HG02981 (cell line): ENCODE measurements at regions not wholly inside any gene's neighbourhood (a gene's known extent, or its start where the extent isn't known, plus 50 kb on each side); places are given as distances from the start of the nearest gene placed in this dataset.

Experiments used
- ATAC-seq: cut with Tn5 transposase; IDR thresholded peaks from one replicate; pipeline ENCODE4 v1.9.1; 2021; ENCODE audit warnings: mild to moderate bottlenecking, moderate library complexity; ENCODE audit not compliant: unreplicated experiment

DNA sequence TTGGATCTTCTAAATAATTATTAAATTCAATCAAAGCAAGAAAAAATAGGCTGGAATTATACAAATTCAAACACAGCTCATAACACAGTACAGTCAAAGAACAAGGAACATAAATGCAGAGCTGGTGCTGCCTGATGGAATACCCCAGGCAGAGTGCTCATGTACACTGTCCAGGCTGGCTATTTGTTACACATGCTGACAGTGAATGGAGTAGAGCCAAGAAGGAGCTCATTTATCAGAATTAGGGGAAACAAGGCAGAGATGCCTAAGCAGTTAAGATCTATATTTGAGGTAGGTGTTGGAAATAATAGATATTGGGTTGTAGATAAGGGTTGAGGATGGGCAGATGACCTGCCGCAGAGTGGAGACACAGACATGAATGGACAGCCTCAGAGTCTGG is 788.2 kb upstream of the ARPP21 start:
- ATAC-seq: no peak

DNA sequence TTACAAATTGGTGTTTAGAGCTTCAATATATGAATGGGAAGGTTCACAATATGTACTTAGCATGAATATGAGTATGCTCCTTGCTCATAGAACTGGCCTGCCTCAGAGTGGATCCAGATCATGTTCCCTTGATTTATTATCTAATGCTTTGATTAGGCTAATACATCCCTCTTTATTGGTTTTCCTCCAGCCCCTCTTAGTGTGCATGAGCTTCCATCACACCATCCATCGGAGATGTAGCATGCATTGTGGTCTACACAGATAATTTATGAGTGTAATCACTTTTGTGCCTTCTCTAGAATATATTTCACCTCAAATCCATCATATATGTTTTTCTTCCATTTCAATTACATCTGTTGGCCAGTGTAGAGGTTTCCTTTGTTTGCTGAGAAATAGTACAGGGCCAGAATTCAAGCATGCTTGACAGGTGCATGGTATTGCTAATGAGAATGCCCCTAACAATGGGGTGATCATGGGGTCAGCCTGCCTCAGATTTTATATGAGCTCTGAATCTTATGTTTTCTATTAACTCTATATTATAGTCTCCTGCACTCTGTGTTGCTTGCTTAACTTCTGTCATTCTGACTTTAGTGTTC is 786.4 kb upstream of the ARPP21 start:
- ATAC-seq: no peak

GRCh38 chr3:34856081-34856947 is 783.0 kb upstream of the ARPP21 start:
- no peak for ATAC-seq

DNA sequence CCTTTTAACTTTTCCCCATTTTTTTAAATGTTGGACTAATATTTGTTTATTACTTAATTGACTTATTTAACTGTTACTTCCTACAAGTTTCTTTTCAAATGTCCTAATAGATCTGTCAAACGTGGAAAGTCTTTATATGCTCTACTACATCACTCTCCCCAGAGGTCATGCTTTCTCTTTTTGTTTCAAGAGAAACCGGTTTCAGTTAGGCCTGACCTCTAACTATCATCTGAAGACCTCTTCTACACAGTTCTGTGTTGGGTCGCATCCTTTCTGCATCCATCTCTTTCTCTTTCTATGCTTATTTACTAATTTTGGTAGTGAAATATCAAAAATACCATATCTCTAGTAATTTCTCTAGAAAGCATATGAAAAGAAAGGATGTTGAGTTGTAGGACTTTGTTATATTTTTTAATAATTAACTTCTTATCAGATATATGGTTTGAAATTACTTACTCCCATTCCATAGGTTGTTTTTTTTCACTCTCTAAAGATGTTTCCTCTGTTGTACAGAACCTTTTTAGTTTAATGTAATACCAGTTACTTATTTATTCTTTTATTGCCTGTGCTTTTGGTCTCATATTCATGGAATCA is 781.2 kb upstream of the ARPP21 start:
- ATAC-seq: peak; percentile 69

DNA sequence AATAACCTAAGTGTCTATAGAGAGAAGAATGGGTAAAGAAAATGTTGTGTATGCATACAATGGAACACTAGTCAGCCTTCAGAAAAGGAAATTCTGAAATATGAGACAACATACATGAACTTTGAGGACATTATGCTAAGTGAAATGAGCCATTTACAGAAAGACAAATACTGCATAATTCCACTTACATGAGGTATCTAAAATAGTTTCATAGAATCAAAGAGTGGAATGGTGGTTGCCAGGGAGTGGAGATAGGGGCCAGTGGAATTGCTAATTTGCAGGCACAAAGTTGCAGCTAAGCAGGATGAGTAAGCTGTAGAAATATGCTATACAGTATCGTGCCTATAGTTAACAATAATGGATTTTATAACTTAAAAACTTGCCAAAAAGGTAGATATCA is 779.6 kb upstream of the ARPP21 start:
- ATAC-seq: no peak

DNA sequence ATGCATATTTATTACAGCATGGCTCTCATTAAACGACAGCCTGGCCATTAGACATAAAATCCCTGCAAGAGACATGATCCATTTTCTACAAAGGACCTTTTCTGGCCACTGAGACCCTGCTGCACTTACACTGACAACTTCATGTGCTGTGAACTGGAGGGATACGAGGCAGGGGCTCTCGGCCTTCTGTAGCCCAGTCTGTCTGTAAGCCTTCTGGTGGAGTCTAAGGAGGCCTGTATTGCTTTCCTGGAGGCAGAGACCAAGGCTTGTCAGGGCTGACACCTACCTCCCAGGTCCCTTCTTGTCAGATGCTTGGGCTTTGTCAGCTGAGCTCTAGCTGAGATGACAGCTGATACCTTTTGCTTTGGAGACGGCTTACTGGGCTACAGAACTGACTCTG is 776.9 kb upstream of the ARPP21 start:
- ATAC-seq: no peak

GRCh38 chr3:34863485-34863884 is 775.8 kb upstream of the ARPP21 start:
- no peak for ATAC-seq

DNA sequence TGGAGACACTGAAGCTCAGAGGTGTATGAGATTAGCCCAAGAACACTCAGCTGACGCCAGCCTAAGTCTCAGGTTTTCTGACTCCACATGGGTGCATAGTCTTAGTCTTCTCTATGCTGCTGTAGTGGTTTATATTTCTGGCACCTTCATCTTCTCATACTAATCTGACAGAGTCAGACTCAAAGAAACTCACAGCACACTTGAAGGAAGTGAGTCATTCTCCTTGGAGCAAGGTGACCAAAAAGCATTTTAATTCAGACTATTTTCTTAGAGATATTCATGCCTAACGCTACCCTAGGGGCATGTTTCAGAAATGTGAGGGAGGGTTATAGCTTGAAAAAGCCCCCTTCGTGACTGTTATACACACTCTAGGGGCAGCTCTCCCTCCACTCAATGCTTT is 775.3 kb upstream of the ARPP21 start:
- ATAC-seq: no peak

GRCh38 chr3:34865346-34865745 is 774.0 kb upstream of the ARPP21 start:
- no peak for ATAC-seq

DNA sequence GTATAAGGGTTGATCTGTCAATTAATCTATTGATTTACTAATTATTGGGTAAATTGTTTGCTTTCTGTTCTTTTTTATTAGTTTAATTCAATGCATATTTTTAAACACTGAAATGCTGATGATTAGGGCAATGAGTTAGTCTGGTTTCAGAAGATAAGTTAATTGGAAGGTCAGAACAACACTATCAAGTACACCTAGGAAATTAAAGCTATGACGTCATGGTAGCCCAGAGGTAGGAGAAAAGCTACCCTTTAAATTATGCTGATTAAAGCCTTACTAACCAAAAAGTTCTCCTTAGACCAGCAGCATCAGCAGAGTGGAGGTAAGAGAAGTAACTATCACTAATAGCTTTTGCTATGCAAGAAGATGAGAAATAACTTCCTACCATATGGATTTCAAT is 770.4 kb upstream of the ARPP21 start:
- no peak for ATAC-seq

DNA sequence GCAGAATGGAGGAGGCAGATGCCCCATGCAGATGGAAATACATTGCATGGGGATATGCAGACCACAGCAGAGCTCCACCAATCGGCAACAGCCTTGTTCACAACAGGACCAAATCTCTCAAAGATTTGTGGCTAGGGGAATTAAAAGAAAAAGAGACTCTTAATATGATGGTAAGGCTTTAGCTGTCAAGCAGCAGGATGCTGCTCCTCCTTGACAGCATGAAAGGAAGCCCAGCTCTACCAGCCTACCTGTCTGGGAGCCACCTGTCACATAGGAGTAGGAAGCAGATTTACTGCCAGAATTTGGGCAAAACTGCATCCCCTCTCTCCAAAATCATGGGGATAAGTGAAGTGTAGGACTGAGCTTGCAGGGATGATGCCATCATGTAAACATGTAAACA is 769.6 kb upstream of the ARPP21 start:
- no peak for ATAC-seq

DNA sequence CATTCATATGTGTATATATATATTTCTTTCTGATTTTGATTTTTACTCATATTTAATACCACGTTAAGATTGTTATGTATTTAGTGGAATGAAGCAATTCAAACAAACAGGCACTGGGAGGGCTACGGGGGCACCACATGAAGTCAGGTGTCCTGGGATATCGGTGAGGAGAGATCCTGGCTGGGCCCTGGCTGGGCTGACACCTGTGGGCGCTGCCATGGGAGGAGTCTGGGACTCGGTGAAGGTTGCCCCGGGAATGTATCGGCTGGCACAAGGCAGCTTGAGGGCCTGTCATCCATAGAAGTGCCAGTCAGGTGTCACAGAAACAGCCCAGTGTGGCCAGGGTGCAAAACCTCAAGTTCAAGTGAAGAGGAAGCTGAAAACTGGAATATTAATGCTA is 766.9 kb upstream of the ARPP21 start:
- no peak for ATAC-seq

GRCh38 chr3:34876997-34877396 is 762.3 kb upstream of the ARPP21 start:
- ATAC-seq: no peak

DNA sequence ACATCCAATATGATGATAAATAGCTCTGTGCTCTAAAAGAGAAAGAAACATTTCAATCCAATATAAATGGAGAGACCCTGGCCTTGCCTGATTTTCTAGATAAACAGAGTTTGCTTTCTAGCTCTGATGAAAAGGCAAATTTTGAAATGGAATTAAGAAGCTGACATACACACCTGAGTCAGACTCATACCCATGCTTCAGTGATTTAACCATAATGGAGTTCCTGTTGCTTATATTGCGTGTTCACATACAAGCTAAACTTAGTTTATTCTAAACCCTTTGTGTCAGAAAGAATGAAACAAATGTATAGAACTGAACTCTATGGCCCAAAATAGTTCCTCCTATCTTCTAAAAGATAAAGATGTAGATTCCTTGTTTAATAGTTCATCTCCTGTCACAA is 760.8 kb upstream of the ARPP21 start:
- ATAC-seq: peak; percentile 37

DNA sequence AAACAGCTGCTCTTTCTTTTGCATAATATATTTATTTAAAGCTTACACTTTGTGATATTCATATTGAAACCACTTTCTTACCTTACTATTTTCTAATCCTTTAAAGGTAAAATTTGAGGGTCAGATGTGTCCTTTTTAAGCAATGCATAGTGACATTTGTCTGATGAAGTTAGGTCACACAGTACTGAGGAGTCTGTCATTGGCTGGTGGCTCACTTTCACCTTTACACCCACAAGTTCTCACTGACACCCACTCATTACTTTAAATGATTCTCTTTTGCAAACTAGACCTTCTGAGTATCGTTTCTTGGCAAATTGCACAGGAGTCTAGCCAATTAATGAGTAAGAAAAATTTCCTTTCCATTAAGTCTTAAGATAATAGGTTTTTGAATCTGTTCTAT is 758.3 kb upstream of the ARPP21 start:
- no peak for ATAC-seq

DNA sequence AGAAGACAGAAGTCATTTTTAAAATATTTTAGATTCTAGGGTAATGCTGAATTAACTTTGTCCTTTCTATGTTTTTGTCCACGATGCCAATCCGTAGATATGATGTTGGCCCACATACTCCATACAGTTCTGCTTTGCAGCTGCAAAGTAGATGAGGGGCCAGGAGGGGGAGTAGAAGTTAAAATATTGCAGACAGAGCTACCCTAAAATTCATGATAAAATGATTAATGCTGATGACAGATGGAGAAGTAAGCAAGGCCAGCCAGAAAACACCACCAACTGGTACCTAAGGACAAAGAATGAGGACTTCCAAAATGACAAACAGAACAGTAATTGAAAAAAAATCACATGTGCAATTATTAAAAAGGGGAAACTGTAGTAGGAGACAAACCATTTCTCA is 756.6 kb upstream of the ARPP21 start:
- ATAC-seq: no peak

DNA sequence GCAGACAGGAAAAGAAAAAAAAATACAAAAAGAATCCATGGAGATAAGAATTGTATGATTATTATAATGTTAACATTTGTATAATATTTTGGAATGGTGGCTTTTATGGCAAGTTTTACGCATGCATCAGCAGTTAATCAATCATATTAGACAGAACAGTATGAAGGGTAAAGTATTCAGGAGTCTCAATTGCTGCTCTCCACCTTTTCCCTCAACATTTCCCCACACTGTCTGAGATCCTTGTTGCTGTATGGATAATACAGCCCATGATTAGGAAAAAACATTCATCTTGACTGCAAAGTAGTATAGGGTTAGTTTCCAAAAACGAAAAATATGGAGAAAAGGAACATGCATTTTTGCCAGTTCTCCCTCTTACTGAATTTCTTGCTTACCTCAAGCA is 755.3 kb upstream of the ARPP21 start:
- no peak for ATAC-seq

DNA sequence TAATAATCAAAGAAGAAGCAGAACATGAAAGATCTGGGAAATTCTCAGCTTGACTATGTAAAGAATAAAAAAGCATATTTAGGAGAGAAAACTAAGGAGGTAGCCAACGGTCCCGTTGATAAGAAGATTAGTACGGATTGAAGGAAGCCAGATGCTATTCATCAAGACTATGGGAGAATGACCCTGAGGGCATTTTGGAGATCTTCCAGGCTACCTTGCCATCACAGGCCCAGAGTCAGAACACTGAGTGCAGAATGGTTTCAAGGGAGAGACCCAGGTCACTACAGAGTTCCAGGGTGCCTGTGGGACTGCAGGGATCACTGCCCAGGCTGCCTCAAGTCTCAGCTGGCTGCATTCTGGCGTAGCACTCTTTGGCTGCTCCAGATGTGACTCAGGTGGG is 752.9 kb upstream of the ARPP21 start:
- ATAC-seq: no peak

- no peak for ATAC-seq
Observed at GRCh38 chr3:34889641-34890040, 749.7 kb upstream of the ARPP21 start.

DNA sequence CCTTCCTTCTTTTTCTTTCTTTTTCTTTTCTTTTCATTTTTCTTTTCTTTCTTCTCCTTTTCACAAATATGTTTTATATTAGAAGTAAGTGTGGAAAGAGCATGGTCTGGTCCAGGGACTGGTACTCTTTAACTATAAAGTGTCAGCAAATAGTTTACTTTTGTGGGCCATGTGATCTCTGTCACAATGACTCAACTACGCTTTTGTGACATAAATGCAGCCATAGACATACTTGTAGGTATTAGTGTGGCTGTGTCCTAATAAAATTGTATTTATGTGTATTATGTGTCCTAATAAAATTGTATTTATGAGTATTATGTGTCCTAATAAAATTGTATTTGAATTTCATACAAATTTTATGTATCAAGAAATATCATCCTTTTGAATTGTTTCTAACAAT is 749.1 kb upstream of the ARPP21 start:
- no peak for ATAC-seq

DNA sequence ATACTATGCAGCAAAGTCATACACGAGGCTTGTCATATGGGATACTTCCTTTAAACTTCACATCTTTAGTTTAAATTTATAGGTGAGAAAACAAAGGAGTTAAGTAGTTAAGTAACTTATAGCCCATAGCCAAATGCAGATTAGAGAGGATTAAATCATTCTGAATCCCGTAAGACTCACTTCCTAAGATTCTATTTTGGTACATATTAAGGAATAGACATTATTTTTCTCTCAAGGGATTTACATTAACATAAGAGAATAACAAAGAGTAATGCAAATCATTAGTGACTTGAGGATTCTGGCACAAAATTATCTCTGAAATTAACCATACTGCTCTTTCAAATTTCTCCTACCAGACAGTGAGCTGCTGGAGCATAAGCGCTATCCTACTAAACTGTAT is 747.4 kb upstream of the ARPP21 start:
- no peak for ATAC-seq

- ATAC-seq: no peak
Observed at GRCh38 chr3:34895841-34896240, 743.5 kb upstream of the ARPP21 start.
